IMR-90 (cell line): ENCODE measurements at regions not wholly inside any gene's neighbourhood (a gene's known extent, or its start where the extent isn't known, plus 50 kb on each side); places are given as distances from the start of the nearest gene placed in this dataset.

Experiments
- CTCF ChIP-seq: conservative IDR thresholded peaks from 2 replicates; pipeline ENCODE4 v1.5.1; 2012; ENCODE audit warnings: mild to moderate bottlenecking, low read depth, low read length, improper control_type of control experiment
- MXI1 ChIP-seq: IDR thresholded peaks from 2 replicates; pipeline ENCODE4 v1.6.1; 2012; ENCODE audit warnings: low read depth, mild to moderate bottlenecking, low read length, moderate library complexity, borderline replicate concordance

GRCh38 chr13:59450229-59450628 lies 713.5 kb downstream of the DIAPH3 start:
- no peak for TF ChIP-seq CTCF
- no peak for TF ChIP-seq MXI1
